Activated T-cell treated with anti-CD3 and anti-CD28 coated beads, Interleukin-2, amount 50 U/mL, for 72 hours (primary cell): ENCODE measurements at regions not wholly inside any gene's neighbourhood (a gene's known extent, or its start where the extent isn't known, plus 50 kb on each side); places are given as distances from the start of the nearest gene placed in this dataset.

Source experiments
- ATAC-seq, 2 donors: fragments of 150-1000 bp; cut with Tn5 transposase; replicated peaks in 1 of 2; 2 replicates each; pipeline ENCODE4 v1.10.0; 2021; ENCODE audit warnings: moderate library complexity in 2 of 2, mild to moderate bottlenecking in 1 of 2
- DNase-seq, 2 donors: peaks; one replicate each; pipeline ENCODE4 v3.0.0; 2021 to 2022; ENCODE audit warnings: mixed read lengths in 1 of 2
- H3K27ac Mint-ChIP-seq: one replicate; pipeline ENCODE4 v1.8.0; 2022; ENCODE audit warnings: mild to moderate bottlenecking, moderate library complexity, mixed read lengths
- H3K27me3 Mint-ChIP-seq: one replicate; pipeline ENCODE4 v1.8.0; 2022; ENCODE audit warnings: low read depth, mixed read lengths
- H3K36me3 Mint-ChIP-seq, 2 donors: one replicate each; pipeline ENCODE4 v1.8.0; 2022; ENCODE audit warnings: mixed read lengths in 2 of 2, mild to moderate bottlenecking in 1 of 2; ENCODE audit not compliant: insufficient read depth in 2 of 2
- H3K4me1 Mint-ChIP-seq: one replicate; pipeline ENCODE4 v1.8.0; 2022; ENCODE audit warnings: low read depth, mixed read lengths
- H3K4me3 Mint-ChIP-seq, 2 donors: one replicate each; pipeline ENCODE4 v1.8.0; 2022; ENCODE audit warnings: mild to moderate bottlenecking in 2 of 2, mixed read lengths in 2 of 2, moderate library complexity in 2 of 2
- H3K9me3 Mint-ChIP-seq, 2 donors: one replicate each; pipeline ENCODE4 v1.8.0; 2022; ENCODE audit warnings: mixed read lengths in 2 of 2

GRCh38 chr10:61835069-61835945, 66.2 kb upstream of the ARID5B start:
- peak overlapping the region in 1 of 2 donors; percentile 69 for H3K4me3 Mint-ChIP-seq
- ATAC-seq (peak in 1 of 2 donors; percentile 49), DNase-seq (no peak)
- H3K9me3 Mint-ChIP-seq, result no peaks in the 10 kb centered on the region
- H3K36me3 Mint-ChIP-seq, result no peaks in the 10 kb centered on the region
- peak overlapping the region; percentile 86 for H3K27ac Mint-ChIP-seq
- peaks cover 29% of the 10 kb centered on the region for H3K4me1 Mint-ChIP-seq
- no peaks in the 10 kb centered on the region for H3K27me3 Mint-ChIP-seq

GRCh38 chr10:61835946-61836887, 65.3 kb upstream of the ARID5B start:
- H3K4me3 Mint-ChIP-seq, result peak overlapping the region; percentile 15 to 69
- ATAC-seq, result no peak
- no peaks in the 10 kb centered on the region for H3K27me3 Mint-ChIP-seq
- H3K9me3 Mint-ChIP-seq, result no peaks in the 10 kb centered on the region
- peak overlapping the region; percentile 86 for H3K27ac Mint-ChIP-seq
- H3K4me1 Mint-ChIP-seq, result peaks cover 29% of the 10 kb centered on the region
- H3K36me3 Mint-ChIP-seq, result no peaks in the 10 kb centered on the region
- no peak for DNase-seq

GRCh38 chr10:61836888-61837754, 64.4 kb upstream of the ARID5B start:
- no peaks in the 10 kb centered on the region for H3K36me3 Mint-ChIP-seq
- H3K4me3 Mint-ChIP-seq, result peak overlapping the region in 1 of 2 donors; percentile 6
- H3K4me1 Mint-ChIP-seq, result peaks cover 29% of the 10 kb centered on the region
- no peaks in the 10 kb centered on the region for H3K9me3 Mint-ChIP-seq
- H3K27ac Mint-ChIP-seq, result peak overlapping the region; percentile 39
- no peaks in the 10 kb centered on the region for H3K27me3 Mint-ChIP-seq
- DNase-seq, result no peak
- no peak for ATAC-seq

- Mint-ChIP-seq H3K27me3 (no peaks in the 10 kb centered on the region), H3K4me1 (peaks cover 29% of the 10 kb centered on the region)
- DNase-seq, result no peak
Measured at GRCh38 chr10:61837755-61838171, 63.7 kb upstream of the ARID5B start.

GRCh38 chr10:61839916-61840315, 61.6 kb upstream of the ARID5B start:
- DNase-seq (no peak), ATAC-seq (no peak)
- Mint-ChIP-seq H3K27ac (no peak overlapping the region), H3K9me3 (no peaks in the 10 kb centered on the region), H3K4me1 (peaks cover 32% of the 10 kb centered on the region), H3K36me3 (no peaks in the 10 kb centered on the region), H3K27me3 (no peaks in the 10 kb centered on the region), H3K4me3 (no peak overlapping the region)

More at GRCh38 chr10:61837755-61838171, 63.7 kb upstream of the ARID5B start:
- no peaks in the 10 kb centered on the region for H3K9me3 Mint-ChIP-seq
- no peak overlapping the region for H3K27ac Mint-ChIP-seq
- H3K4me3 Mint-ChIP-seq, result no peak overlapping the region
- ATAC-seq, result no peak
- no peaks in the 10 kb centered on the region for H3K36me3 Mint-ChIP-seq

- Mint-ChIP-seq H3K9me3 (no peaks in the 10 kb centered on the region), H3K4me3 (no peak overlapping the region), H3K27me3 (no peaks in the 10 kb centered on the region), H3K36me3 (no peaks in the 10 kb centered on the region), H3K4me1 (peaks cover 28% of the 10 kb centered on the region), H3K27ac (no peak overlapping the region)
- no peak for DNase-seq
- ATAC-seq, result no peak
Measured at GRCh38 chr10:61840403-61840802, 61.1 kb upstream of the ARID5B start.

GRCh38 chr10:61841338-61841875, 60.1 kb upstream of the ARID5B start:
- Mint-ChIP-seq H3K27ac (no peak overlapping the region), H3K27me3 (no peaks in the 10 kb centered on the region), H3K36me3 (no peaks in the 10 kb centered on the region), H3K4me3 (no peak overlapping the region), H3K9me3 (no peaks in the 10 kb centered on the region), H3K4me1 (peaks cover 18% of the 10 kb centered on the region)
- ATAC-seq, result no peak
- DNase-seq, result no peak

- Mint-ChIP-seq H3K4me3 (no peak overlapping the region), H3K27ac (no peak overlapping the region), H3K9me3 (no peaks in the 10 kb centered on the region), H3K36me3 (no peaks in the 10 kb centered on the region), H3K27me3 (no peaks in the 10 kb centered on the region), H3K4me1 (peaks cover 16% of the 10 kb centered on the region)
- DNase-seq, result no peak
- no peak for ATAC-seq
Measured at GRCh38 chr10:61842755-61843497, 58.6 kb upstream of the ARID5B start.

- no peak overlapping the region for H3K27ac Mint-ChIP-seq
- H3K4me3 Mint-ChIP-seq, result no peak overlapping the region
- DNase-seq (no peak), ATAC-seq (no peak)
- H3K4me1 Mint-ChIP-seq, result peaks cover 16% of the 10 kb centered on the region
- H3K36me3 Mint-ChIP-seq, result no peaks in the 10 kb centered on the region
- H3K9me3 Mint-ChIP-seq, result no peaks in the 10 kb centered on the region
- H3K27me3 Mint-ChIP-seq, result no peaks in the 10 kb centered on the region
Measured at GRCh38 chr10:61844116-61844822, 57.2 kb upstream of the ARID5B start.

- ATAC-seq, result no peak
- H3K4me3 Mint-ChIP-seq, result no peak overlapping the region
- H3K4me1 Mint-ChIP-seq, result peaks cover 16% of the 10 kb centered on the region
- no peaks in the 10 kb centered on the region for H3K36me3 Mint-ChIP-seq
- H3K9me3 Mint-ChIP-seq, result no peaks in the 10 kb centered on the region
- DNase-seq, result no peak
- no peak overlapping the region for H3K27ac Mint-ChIP-seq
- no peaks in the 10 kb centered on the region for H3K27me3 Mint-ChIP-seq
Measured at GRCh38 chr10:61845196-61845949, 56.1 kb upstream of the ARID5B start.

GRCh38 chr10:61845950-61846268, 55.6 kb upstream of the ARID5B start:
- Mint-ChIP-seq H3K4me3 (no peak overlapping the region), H3K9me3 (no peaks in the 10 kb centered on the region), H3K27ac (no peak overlapping the region), H3K36me3 (no peaks in the 10 kb centered on the region), H3K4me1 (peaks cover 16% of the 10 kb centered on the region), H3K27me3 (no peaks in the 10 kb centered on the region)
- ATAC-seq (no peak), DNase-seq (no peak)
